ENCODE measurements at regions not wholly inside any gene's neighbourhood (a gene's known extent, or its start where the extent isn't known, plus 50 kb on each side); places are given as distances from the start of the nearest gene placed in this dataset.

- TF ChIP-seq JUN (IDR thresholded peaks at IDR 0.05; ENCODE audit: borderline replicate concordance, insufficient read depth, insufficient read length, low read depth) (no peak), MAX (IDR thresholded peaks at IDR 0.05; ENCODE audit: insufficient read depth, insufficient read length) (no peak), POLR2A (IDR thresholded peaks at IDR 0.05; ENCODE audit: low read depth, low read length) (no peak), GATA2 (IDR thresholded peaks at IDR 0.05; ENCODE audit: insufficient read depth, insufficient read length, low read depth, low read length) (no peak), FOS (IDR thresholded peaks at IDR 0.05; ENCODE audit: borderline replicate concordance, insufficient read depth, low read length) (no peak), CTCF (IDR thresholded peaks at IDR 0.05; ENCODE audit: extremely low read depth in 1 of 2, insufficient read depth in 1 of 2, low read depth in 1 of 2, low read length in 2 of 2) (no peak), POLR2AphosphoS5 (IDR thresholded peaks at IDR 0.05; ENCODE audit: insufficient read depth, low read depth, low read length) (no peak), MYC (IDR thresholded peaks at IDR 0.05; ENCODE audit: low read depth, low read length) (no peak), EZH2 (IDR thresholded peaks at IDR 0.05; ENCODE audit: borderline replicate concordance, low read depth, low read length, severe bottlenecking) (no peak)
- ChIA-PET POLR2A (no interaction called here), CTCF (no interaction called here)
- H3K27ac ChIP-seq (ENCODE audit: insufficient read depth, low read depth, low read length), result no peak overlapping the region
- FAIRE-seq, result no peak
- DNase-seq (ENCODE audit: low read depth, low spot score), result no peak
- H3K36me3 ChIP-seq (ENCODE audit: control insufficient read depth in 2 of 2, extremely low read depth in 1 of 2, insufficient read depth in 2 of 2, low read length in 2 of 2), result no peaks in the 10 kb centered on the region
- H3K27me3 ChIP-seq (ENCODE audit: control insufficient read depth in 2 of 2, insufficient read depth in 2 of 2, low read length in 2 of 2), result no peaks in the 10 kb centered on the region
- H3K4me2 ChIP-seq (ENCODE audit: insufficient read depth, low read length), result no peak overlapping the region
- H3K9me1 ChIP-seq (replicated peaks; ENCODE audit: control insufficient read depth, extremely low read depth, insufficient read depth, low read length), result no peaks in the 10 kb centered on the region
- no TSS peak for BruUV-seq (replicated peaks)
- no peak overlapping the region for H3K4me3 ChIP-seq (replicated peaks in 1 of 3; ENCODE audit: insufficient read depth in 1 of 3, low read depth in 1 of 3, low read length in 3 of 3)
- H4K20me1 ChIP-seq (replicated peaks; ENCODE audit: control insufficient read depth, extremely low read depth, insufficient read depth, low read length), result no peaks in the 10 kb centered on the region
- no peaks in the 10 kb centered on the region for H3K9me3 ChIP-seq (replicated peaks; ENCODE audit: control insufficient read depth, insufficient read depth, low read length)
- no peak overlapping the region for H3K9ac ChIP-seq (replicated peaks; ENCODE audit: extremely low read depth, insufficient read depth, low read length)
- no peak overlapping the region for H2AFZ ChIP-seq (ENCODE audit: low read depth, low read length)
- no peaks in the 10 kb centered on the region for H3K4me1 ChIP-seq (ENCODE audit: control insufficient read depth, extremely low read depth, insufficient read depth, low read length)
- intact Hi-C loops (cut with micrococcal nuclease), result no loop called here
- H3K79me2 ChIP-seq (ENCODE audit: control insufficient read depth, insufficient read depth, low read length), result no peaks in the 10 kb centered on the region
- dilution Hi-C loops (cut with MboI; ENCODE audit: extremely low pct_ligation_motif_present, low sequenced_read_pairs), result no loop called here
Measured at GRCh38 chr9:73325983-73326382, 174.3 kb downstream of the ANXA1 start.

All from endothelial cell of umbilical vein (primary cell).